ENCODE measurements at regions not wholly inside any gene's neighbourhood (a gene's known extent, or its start where the extent isn't known, plus 50 kb on each side); places are given as distances from the start of the nearest gene placed in this dataset.

- no peak for TF ChIP-seq CTCF (IDR thresholded peaks at IDR 0.05 in 2 of 3, conservative IDR thresholded peaks at IDR 0.05 in 1 of 3; ENCODE audit: borderline replicate concordance in 1 of 3, insufficient read depth in 1 of 3, low read depth in 2 of 3, low read length in 2 of 3)
- TF ChIP-seq POLR2AphosphoS5 (IDR thresholded peaks at IDR 0.05; ENCODE audit: low read depth, low read length): no peak
- TF ChIP-seq POLR2A (IDR thresholded peaks at IDR 0.05; ENCODE audit: borderline replicate concordance, extremely low read depth, insufficient read depth, insufficient read length): no peak
- no peak for TF ChIP-seq EZH2 (IDR thresholded peaks at IDR 0.05)
- no peak for TF ChIP-seq RAD21 (IDR thresholded peaks at IDR 0.05; ENCODE audit: low read depth)
- TF ChIP-seq ZNF274 (IDR thresholded peaks at IDR 0.05; ENCODE audit: low read depth, low read length): no peak
These were observed 640.9 kb downstream of the SEMA5A start for GRCh38 chr5:8905021-8905420.
